HG02884 (cell line): ENCODE measurements at regions not wholly inside any gene's neighbourhood (a gene's known extent, or its start where the extent isn't known, plus 50 kb on each side); places are given as distances from the start of the nearest gene placed in this dataset.
"Not testable (repeated sequence)": the region's sequence is repeated elsewhere in the genome, so short reads cannot be mapped to it uniquely, and the experiment has no call there.

Source experiments
- ATAC-seq: cut with Tn5 transposase; IDR thresholded peaks from one replicate; pipeline ENCODE4 v1.9.1; 2021; ENCODE audit warnings: mild to moderate bottlenecking, moderate library complexity; ENCODE audit not compliant: unreplicated experiment

GRCh38 chr5:118405650-118406061 is 582.7 kb downstream of the DTWD2 start:
- ATAC-seq = no peak

GRCh38 chr5:118397236-118397635 is 591.1 kb downstream of the DTWD2 start:
- peak; percentile 48 for ATAC-seq

- ATAC-seq = no peak
These were observed 595.9 kb downstream of the DTWD2 start for GRCh38 chr5:118392491-118392890.

- ATAC-seq = not testable (repeated sequence)
These were observed 605.4 kb downstream of the DTWD2 start for GRCh38 chr5:118382931-118383330.

DNA sequence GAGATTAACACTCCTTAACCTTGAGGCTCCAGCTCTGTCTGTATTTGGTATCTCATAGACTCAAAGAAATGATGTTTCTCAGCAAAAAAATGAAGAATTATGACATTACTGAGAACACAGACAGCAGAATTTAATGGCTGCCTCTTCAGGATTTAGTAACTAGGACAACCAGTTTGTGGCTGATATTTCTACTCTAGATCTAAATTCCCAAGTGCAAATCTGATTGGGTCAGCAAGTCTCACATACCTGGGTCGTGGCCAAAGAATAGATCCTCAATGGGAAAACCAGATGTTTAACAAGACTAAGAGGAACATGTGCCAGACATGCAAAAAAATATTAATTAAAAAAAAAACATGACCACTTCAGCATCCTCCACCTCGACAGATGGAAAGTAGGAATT is 608.9 kb downstream of the DTWD2 start:
- no peak for ATAC-seq

GRCh38 chr5:118378959-118379358 is 609.4 kb downstream of the DTWD2 start:
- ATAC-seq = no peak

- no peak for ATAC-seq
These were observed 610.9 kb downstream of the DTWD2 start for GRCh38 chr5:118377420-118377819.

- no peak for ATAC-seq
These were observed 616.1 kb downstream of the DTWD2 start for GRCh38 chr5:118371973-118372831.

- no peak for ATAC-seq
These were observed 621.9 kb downstream of the DTWD2 start for GRCh38 chr5:118366429-118366828.

DNA sequence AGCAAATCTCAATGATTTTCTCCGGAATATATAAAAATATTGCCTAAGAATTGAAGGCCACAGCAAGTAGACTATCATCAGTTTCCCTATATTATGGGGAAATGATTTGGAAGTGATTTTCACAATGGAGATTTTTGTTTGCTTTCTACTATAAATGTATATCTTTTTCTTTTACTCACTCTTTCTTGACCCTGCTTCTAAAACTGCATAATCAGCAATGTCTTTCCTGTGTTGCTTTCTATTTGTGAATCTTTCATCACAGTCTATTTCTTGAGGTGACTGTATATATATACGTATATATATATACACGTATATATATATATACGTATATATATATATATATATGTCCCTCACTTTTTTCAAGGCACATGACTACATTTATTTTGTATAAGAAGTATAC is 622.6 kb downstream of the DTWD2 start:
- ATAC-seq = no peak

DNA sequence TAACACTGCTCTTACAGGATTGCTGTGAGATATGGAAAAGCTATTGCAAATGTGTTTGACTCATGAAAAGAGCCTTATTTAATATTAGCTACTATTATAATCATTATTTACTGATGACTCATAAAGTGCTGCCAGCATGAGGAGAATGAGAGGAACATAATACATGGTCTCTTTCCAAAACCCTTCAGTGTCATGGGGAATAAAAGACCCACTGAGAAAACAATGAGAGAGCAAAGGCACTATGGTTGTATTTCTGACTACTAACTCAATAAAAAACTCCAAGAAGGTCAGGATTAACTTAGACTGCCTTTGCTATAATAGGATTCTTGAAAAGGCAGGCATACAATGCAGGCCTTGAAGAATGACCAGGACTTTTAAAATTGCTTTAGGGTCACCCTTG is 633.5 kb downstream of the DTWD2 start:
- ATAC-seq = no peak

- no peak for ATAC-seq
These were observed 634.4 kb downstream of the DTWD2 start for GRCh38 chr5:118353970-118354369.

- ATAC-seq = no peak
These were observed 651.9 kb downstream of the DTWD2 start for GRCh38 chr5:118336468-118336867.

DNA sequence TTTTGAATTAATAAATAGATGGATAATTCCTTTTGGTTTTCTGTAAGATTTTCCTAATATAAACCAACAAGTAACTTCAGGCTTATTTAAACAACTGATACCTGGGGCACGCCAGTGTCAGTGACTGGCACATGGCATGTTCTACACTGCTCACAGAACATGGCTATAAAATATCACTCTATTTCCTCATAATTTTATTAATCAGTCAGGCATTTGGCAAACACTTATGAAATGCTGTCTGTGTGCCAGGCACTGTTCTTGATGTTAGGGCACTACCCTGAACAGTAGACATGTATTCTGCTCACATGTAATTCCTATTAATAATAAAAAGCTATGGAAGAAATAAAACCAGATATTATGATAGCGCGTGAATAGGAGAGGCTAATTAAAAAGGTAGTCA is 661.0 kb downstream of the DTWD2 start:
- ATAC-seq = no peak

GRCh38 chr5:118326481-118327045 is 661.8 kb downstream of the DTWD2 start:
- no peak for ATAC-seq

DNA sequence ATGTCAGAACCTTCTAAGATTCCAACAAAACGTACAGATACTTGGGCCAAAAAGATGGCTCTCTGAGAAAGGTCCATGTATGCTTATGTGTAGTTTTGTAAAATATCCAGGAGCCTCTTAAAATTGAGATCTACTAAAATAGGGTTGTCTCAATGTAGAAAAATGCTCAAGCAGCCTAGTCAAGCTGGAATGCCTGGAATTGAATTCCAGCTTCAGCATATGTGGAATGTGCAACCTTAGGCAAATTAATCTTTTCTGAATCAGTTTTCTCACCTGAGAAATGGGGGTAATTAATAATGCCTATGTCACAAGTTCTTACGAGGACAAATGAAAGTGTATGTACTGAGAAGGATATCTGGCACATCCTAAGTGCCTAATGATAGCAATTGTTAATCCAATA is 662.4 kb downstream of the DTWD2 start:
- ATAC-seq = no peak

DNA sequence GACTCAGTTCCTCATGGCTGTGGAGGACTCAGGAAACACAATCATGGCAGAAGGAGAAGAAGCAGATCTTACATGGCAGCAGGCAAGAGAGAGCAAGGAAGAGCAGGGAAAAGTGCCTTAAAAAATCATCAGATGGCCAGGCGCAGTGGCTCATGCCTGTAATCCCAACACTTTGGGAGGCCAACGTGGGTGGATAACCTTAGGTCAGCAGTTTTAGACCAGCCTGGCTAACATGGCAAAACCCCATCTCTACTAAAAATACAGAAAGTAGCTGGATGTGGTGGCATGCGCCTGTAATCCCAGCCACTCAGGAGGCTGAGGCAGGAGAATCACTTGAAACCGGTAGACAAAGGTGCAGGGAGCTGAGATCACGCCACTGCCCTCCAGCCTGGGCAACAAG is 664.6 kb downstream of the DTWD2 start:
- ATAC-seq = not testable (repeated sequence)

GRCh38 chr5:118321081-118321480 is 667.3 kb downstream of the DTWD2 start:
- no peak for ATAC-seq

DNA sequence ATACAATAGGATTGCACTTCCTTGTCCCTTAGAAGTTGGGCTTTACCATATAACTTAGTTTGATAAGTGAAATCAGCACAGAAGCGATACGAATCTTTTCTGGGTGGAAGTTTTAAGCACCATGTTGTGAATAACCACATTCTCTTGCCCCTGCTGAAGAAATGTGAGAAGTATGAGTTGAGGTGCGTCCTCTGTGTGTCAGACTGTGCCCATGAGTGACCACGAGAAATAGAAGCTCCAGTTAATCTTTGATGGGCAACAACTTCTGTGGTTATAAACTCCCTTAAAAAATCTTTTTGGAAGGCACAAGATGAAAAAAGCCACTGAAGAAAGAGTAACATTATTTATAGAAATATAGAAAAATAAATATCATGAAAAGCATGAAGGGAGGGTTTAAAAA is 668.2 kb downstream of the DTWD2 start:
- no peak for ATAC-seq

- no peak for ATAC-seq
These were observed 673.4 kb downstream of the DTWD2 start for GRCh38 chr5:118314931-118315330.

GRCh38 chr5:118311103-118311819 is 677.1 kb downstream of the DTWD2 start:
- no peak for ATAC-seq

GRCh38 chr5:118310401-118310800 is 677.9 kb downstream of the DTWD2 start:
- ATAC-seq = no peak
